Adrenal gland (tissue), 5 donors: ENCODE measurements at regions not wholly inside any gene's neighbourhood (a gene's known extent, or its start where the extent isn't known, plus 50 kb on each side); places are given as distances from the start of the nearest gene placed in this dataset.

Source experiments
- POLR2A ChIP-seq, 2 donors: fragments of 450-650 bp; IDR thresholded peaks; one replicate each; pipeline ENCODE4 v1.6.1; 2017; ENCODE audit warnings: antibody characterized with exemption in 2 of 2, mild to moderate bottlenecking in 2 of 2, moderate library complexity in 1 of 2
- TF ChIP-seq, protein P1 (sequence below), 6 experiments: fragments of 450-650 bp in 4 of 6; fragments of 200-600 bp in 2 of 6; sonication (generic) in 1 of 6; IDR thresholded peaks; 1 replicate in 5 of 6; 2 replicates in 1 of 6; pipeline versions ENCODE4 v1.5.1 to v1.8.0; 2016 to 2021; ENCODE audit warnings: antibody characterized with exemption in 6 of 6, mild to moderate bottlenecking in 2 of 6, moderate library complexity in 1 of 6
- donor health status: DM: no; HTN: no; CAD: no.

DNA sequence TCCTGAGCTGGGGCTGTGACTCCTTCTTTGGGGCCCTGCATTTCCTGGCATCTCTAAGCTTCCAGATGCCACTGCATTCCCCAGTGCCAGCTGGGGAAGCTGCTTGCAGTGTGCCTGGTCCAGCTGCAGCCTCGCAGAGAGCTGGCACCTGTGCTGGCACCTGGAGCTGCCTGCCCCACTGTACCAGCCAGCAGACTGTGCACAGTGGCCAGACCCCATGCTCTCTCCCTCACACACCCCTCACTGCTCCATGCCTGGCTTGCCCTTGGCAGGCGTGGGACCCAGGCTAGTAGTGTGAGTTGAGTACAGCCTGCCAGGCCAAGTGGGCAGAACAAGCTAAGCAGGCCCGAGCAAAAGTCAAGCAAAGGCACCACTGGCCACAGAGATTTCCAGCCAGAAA is 327.5 kb downstream of the NDFIP2 start:
- TF ChIP-seq, protein P1, sequence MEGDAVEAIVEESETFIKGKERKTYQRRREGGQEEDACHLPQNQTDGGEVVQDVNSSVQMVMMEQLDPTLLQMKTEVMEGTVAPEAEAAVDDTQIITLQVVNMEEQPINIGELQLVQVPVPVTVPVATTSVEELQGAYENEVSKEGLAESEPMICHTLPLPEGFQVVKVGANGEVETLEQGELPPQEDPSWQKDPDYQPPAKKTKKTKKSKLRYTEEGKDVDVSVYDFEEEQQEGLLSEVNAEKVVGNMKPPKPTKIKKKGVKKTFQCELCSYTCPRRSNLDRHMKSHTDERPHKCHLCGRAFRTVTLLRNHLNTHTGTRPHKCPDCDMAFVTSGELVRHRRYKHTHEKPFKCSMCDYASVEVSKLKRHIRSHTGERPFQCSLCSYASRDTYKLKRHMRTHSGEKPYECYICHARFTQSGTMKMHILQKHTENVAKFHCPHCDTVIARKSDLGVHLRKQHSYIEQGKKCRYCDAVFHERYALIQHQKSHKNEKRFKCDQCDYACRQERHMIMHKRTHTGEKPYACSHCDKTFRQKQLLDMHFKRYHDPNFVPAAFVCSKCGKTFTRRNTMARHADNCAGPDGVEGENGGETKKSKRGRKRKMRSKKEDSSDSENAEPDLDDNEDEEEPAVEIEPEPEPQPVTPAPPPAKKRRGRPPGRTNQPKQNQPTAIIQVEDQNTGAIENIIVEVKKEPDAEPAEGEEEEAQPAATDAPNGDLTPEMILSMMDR (IDR thresholded peaks at IDR 0.05) = no peak
- no peak for TF ChIP-seq POLR2A (IDR thresholded peaks at IDR 0.05)
